Caco-2 (cell line): ENCODE measurements at regions not wholly inside any gene's neighbourhood (a gene's known extent, or its start where the extent isn't known, plus 50 kb on each side); places are given as distances from the start of the nearest gene placed in this dataset.

Experiments
- BruUV-seq: library from RNA; stranded (reverse); fragments of 400-500 nt; replicated peaks from 2 replicates; lab custom pipeline; 2021; lab: Mats Ljungman, UMichigan
- CTCF ChIA-PET: fragments of 300-600 bp; sonication (Branson Sonifier 250); formaldehyde crosslinking; loops from one replicate; lab custom pipeline; 2022; ENCODE audit warnings: antibody characterized with exemption; lab: Charles Lee
- POLR2A ChIA-PET: fragments of 300-600 bp; sonication (Branson Sonifier 250); formaldehyde crosslinking; loops from one replicate; lab custom pipeline; 2022; ENCODE audit warnings: antibody characterized with exemption; lab: Charles Lee
- DNase-seq, 2 experiments: peaks; one replicate each; pipeline versions ENCODE4 v3.0.0 to v3.0.0-alpha.2; 2020 to 2022
- H3K27me3 ChIP-seq: replicated peaks from 2 replicates; pipeline ENCODE4 v1.6.0; 2011; ENCODE audit warnings: low read length; ENCODE audit not compliant: control insufficient read depth, insufficient read depth
- H3K36me3 ChIP-seq: 2 replicates; pipeline ENCODE4 v1.5.1; 2011; ENCODE audit warnings: low read length; ENCODE audit not compliant: control insufficient read depth, insufficient read depth
- H3K4me1 ChIP-seq: fragments of 250-450 bp; sonication (Bioruptor Pico); 2 replicates; pipeline ENCODE4 v1.5.1; 2020; ENCODE audit warnings: mild to moderate bottlenecking
- H3K4me3 ChIP-seq: 2 replicates; pipeline ENCODE4 v1.5.1; 2011; ENCODE audit warnings: low read depth, mild to moderate bottlenecking, control low read depth, low read length
- H3K9me3 ChIP-seq: fragments of 250-450 bp; sonication (Bioruptor Pico); 2 replicates; pipeline ENCODE4 v1.5.1; 2020; ENCODE audit warnings: mild to moderate bottlenecking, moderate library complexity
- H3K27ac Mint-ChIP-seq: one replicate; pipeline ENCODE4 v1.8.0; 2022; ENCODE audit warnings: mixed read lengths; ENCODE audit not compliant: unreplicated experiment
- H3K27me3 Mint-ChIP-seq: one replicate; pipeline ENCODE4 v1.8.0; 2022; ENCODE audit warnings: mixed read lengths; ENCODE audit not compliant: insufficient read depth, unreplicated experiment
- H3K36me3 Mint-ChIP-seq: one replicate; pipeline ENCODE4 v1.8.0; 2022; ENCODE audit warnings: mild to moderate bottlenecking, mixed read lengths; ENCODE audit not compliant: insufficient read depth, unreplicated experiment
- H3K4me1 Mint-ChIP-seq: one replicate; pipeline ENCODE4 v1.8.0; 2022; ENCODE audit warnings: low read depth, mixed read lengths; ENCODE audit not compliant: unreplicated experiment
- H3K4me3 Mint-ChIP-seq: one replicate; pipeline ENCODE4 v1.8.0; 2022; ENCODE audit warnings: mild to moderate bottlenecking, moderate library complexity, mixed read lengths; ENCODE audit not compliant: unreplicated experiment
- H3K9me3 Mint-ChIP-seq: one replicate; pipeline ENCODE4 v1.8.0; 2022; ENCODE audit warnings: mixed read lengths; ENCODE audit not compliant: unreplicated experiment
- CTCF ChIP-seq, 2 experiments: fragments of 200-600 bp in 1 of 2; IDR thresholded peaks; 1 replicate in 1 of 2; 2 replicates in 1 of 2; pipeline versions ENCODE4 v1.5.1 to v1.8.0; 2011 to 2022; ENCODE audit warnings: antibody characterized with exemption in 1 of 2, control low read depth in 1 of 2, inconsistent platforms in 1 of 2, low read depth in 1 of 2, low read length in 1 of 2, mild to moderate bottlenecking in 1 of 2, moderate library complexity in 1 of 2; ENCODE audit not compliant: insufficient read depth in 1 of 2, severe bottlenecking in 1 of 2, unreplicated experiment in 1 of 2
- intact Hi-C: fragments of 100-400 bp; cut with micrococcal nuclease; formaldehyde crosslinking; loops from one replicate; pipeline ENCODE4 v1.10.0; 2022; ENCODE audit not compliant: unreplicated experiment

DNA sequence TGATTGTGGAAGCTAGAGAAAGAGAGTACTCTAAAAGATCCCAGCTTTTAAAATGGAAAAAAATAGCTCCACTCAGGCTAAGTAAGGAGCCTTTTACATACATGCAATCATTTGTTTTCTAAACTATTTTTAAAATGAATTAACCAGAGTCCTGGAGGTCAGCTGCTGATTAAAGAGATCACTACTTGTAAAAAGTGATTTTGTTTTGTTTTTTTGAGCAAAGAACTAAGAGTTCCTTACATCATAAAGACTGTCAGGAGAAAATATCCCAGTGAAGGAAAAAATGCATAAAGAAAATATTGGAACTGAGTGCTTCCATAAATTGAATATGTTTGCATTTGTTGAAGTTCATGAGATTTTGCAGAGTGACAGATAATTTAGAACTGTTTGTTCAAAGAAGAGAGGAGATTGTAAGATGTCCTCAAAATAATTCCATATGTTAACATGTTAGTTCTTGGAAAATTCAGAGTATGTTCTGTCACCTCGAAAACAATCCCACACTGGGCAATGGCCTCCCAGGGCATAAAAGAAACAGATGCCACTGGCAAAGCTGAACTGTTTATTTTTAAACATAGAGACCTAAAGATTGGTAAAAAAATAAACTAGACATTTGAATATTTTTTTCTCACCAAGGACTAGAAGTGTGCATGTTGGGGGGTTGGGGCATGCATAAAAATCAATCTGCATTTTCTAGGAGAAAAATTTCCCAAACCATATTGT lies 264.7 kb downstream of the NPR3 start:
- no peaks in the 10 kb centered on the region for H3K9me3 ChIP-seq
- Mint-ChIP-seq H3K9me3 (no peaks in the 10 kb centered on the region), H3K27ac (no peak overlapping the region), H3K4me1 (no peaks in the 10 kb centered on the region), H3K4me3 (no peak overlapping the region), H3K36me3 (no peaks in the 10 kb centered on the region), H3K27me3 (peaks cover 10% of the 10 kb centered on the region)
- DNase-seq: no peak
- intact Hi-C loops: no loop called here
- POLR2A ChIA-PET: no interaction called here
- H3K36me3 ChIP-seq: no peaks in the 10 kb centered on the region
- CTCF ChIA-PET: no interaction called here
- no peaks in the 10 kb centered on the region for H3K27me3 ChIP-seq
- H3K4me3 ChIP-seq: no peak overlapping the region
- TF ChIP-seq CTCF (IDR thresholded peaks at IDR 0.05; ENCODE audit: insufficient read depth in 1 of 2, low read depth in 1 of 2, low read length in 1 of 2, severe bottlenecking in 1 of 2, unreplicated experiment in 1 of 2): no peak
- no peaks in the 10 kb centered on the region for H3K4me1 ChIP-seq
- no TSS peak for BruUV-seq

- no peak for TF ChIP-seq CTCF (IDR thresholded peaks at IDR 0.05; ENCODE audit: insufficient read depth in 1 of 2, low read depth in 1 of 2, low read length in 1 of 2, severe bottlenecking in 1 of 2, unreplicated experiment in 1 of 2)
- Mint-ChIP-seq H3K9me3 (peaks cover 10% of the 10 kb centered on the region), H3K36me3 (no peaks in the 10 kb centered on the region), H3K4me1 (no peaks in the 10 kb centered on the region), H3K27ac (no peak overlapping the region), H3K27me3 (peaks cover 6% of the 10 kb centered on the region), H3K4me3 (no peak overlapping the region)
- no TSS peak for BruUV-seq
- CTCF ChIA-PET: no interaction called here
- POLR2A ChIA-PET: no interaction called here
- Histone ChIP-seq H3K4me3 (no peak overlapping the region), H3K36me3 (no peaks in the 10 kb centered on the region), H3K4me1 (no peaks in the 10 kb centered on the region), H3K9me3 (no peaks in the 10 kb centered on the region), H3K27me3 (no peaks in the 10 kb centered on the region)
- intact Hi-C loops: no loop called here
- DNase-seq: no peak
Observed at GRCh38 chr5:32981061-32981460, 269.9 kb downstream of the NPR3 start.

- BruUV-seq: no TSS peak
- Mint-ChIP-seq H3K27me3 (peaks cover 6% of the 10 kb centered on the region), H3K27ac (no peak overlapping the region), H3K4me3 (no peak overlapping the region), H3K36me3 (no peaks in the 10 kb centered on the region), H3K9me3 (peaks cover 18% of the 10 kb centered on the region), H3K4me1 (no peaks in the 10 kb centered on the region)
- Histone ChIP-seq H3K36me3 (no peaks in the 10 kb centered on the region), H3K4me1 (no peaks in the 10 kb centered on the region), H3K27me3 (no peaks in the 10 kb centered on the region), H3K9me3 (no peaks in the 10 kb centered on the region), H3K4me3 (no peak overlapping the region)
- TF ChIP-seq CTCF (IDR thresholded peaks at IDR 0.05; ENCODE audit: insufficient read depth in 1 of 2, low read depth in 1 of 2, low read length in 1 of 2, severe bottlenecking in 1 of 2, unreplicated experiment in 1 of 2): no peak
- DNase-seq: no peak
- ChIA-PET CTCF (no interaction called here), POLR2A (no interaction called here)
- intact Hi-C loops: no loop called here
Observed at GRCh38 chr5:32984851-32985610, 273.9 kb downstream of the NPR3 start.
